OCI-LY7 (cell line): ENCODE measurements at regions not wholly inside any gene's neighbourhood (a gene's known extent, or its start where the extent isn't known, plus 50 kb on each side); places are given as distances from the start of the nearest gene placed in this dataset.

Source experiments
- BruUV-seq: library from RNA; stranded (reverse); fragments of 400-500 nt; replicated peaks from 2 replicates; lab custom pipeline; 2021; lab: Mats Ljungman, UMichigan
- CTCF ChIA-PET: fragments of 300-600 bp; sonication (Branson Sonifier 250); formaldehyde crosslinking; loops from one replicate; lab custom pipeline; 2022; ENCODE audit warnings: antibody characterized with exemption; ENCODE audit not compliant: unreplicated experiment; lab: Charles Lee
- POLR2A ChIA-PET: fragments of 300-600 bp; sonication (Branson Sonifier 250); formaldehyde crosslinking; loops from one replicate; lab custom pipeline; 2022; ENCODE audit warnings: antibody characterized with exemption; lab: Charles Lee
- DNase-seq: peaks from one replicate; pipeline ENCODE4 v3.0.0-alpha.2; 2015; ENCODE audit warnings: low spot score
- H2AFZ ChIP-seq: fragments of 200-600 bp; sonication (generic), shearing (Covaris generic); 2 replicates; pipeline ENCODE4 v1.6.1; 2014; ENCODE audit warnings: mild to moderate bottlenecking, antibody characterized with exemption, low read length, moderate library complexity
- H3K27ac ChIP-seq: fragments of 200-600 bp; sonication (generic); 2 replicates; pipeline ENCODE4 v1.5.1; 2014; ENCODE audit warnings: mixed run types, low read depth, mild to moderate bottlenecking, moderate library complexity, low read length, inconsistent platforms; ENCODE audit not compliant: poor library complexity, severe bottlenecking
- H3K36me3 ChIP-seq: fragments of 200-600 bp; sonication (generic); 2 replicates; pipeline ENCODE4 v1.6.1; 2014; ENCODE audit warnings: mild to moderate bottlenecking, antibody characterized with exemption, low read length, moderate library complexity, mixed read lengths; ENCODE audit not compliant: insufficient read depth
- H3K4me1 ChIP-seq: fragments of 200-600 bp; sonication (generic); 2 replicates; pipeline ENCODE4 v1.5.1; 2014; ENCODE audit warnings: mild to moderate bottlenecking, low read length; ENCODE audit not compliant: insufficient read depth, poor library complexity, severe bottlenecking
- H3K4me2 ChIP-seq: fragments of 200-600 bp; sonication (generic); 2 replicates; pipeline ENCODE4 v1.6.1; 2014; ENCODE audit warnings: mild to moderate bottlenecking, low read length
- H3K4me3 ChIP-seq: fragments of 200-600 bp; sonication (generic); 2 replicates; pipeline ENCODE4 v1.5.1; 2014; ENCODE audit warnings: mild to moderate bottlenecking, low read depth, low read length; ENCODE audit not compliant: poor library complexity, severe bottlenecking
- H3K79me2 ChIP-seq: fragments of 200-600 bp; sonication (generic); 2 replicates; pipeline ENCODE4 v1.6.1; 2016; ENCODE audit warnings: low read depth, mild to moderate bottlenecking, low read length, moderate library complexity, mixed read lengths; ENCODE audit not compliant: insufficient read depth
- H3K9me2 ChIP-seq: fragments of 200-600 bp; sonication (generic); 2 replicates; pipeline ENCODE4 v1.6.1; 2016; ENCODE audit warnings: mild to moderate bottlenecking, low read length, mixed read lengths; ENCODE audit not compliant: insufficient read depth
- H3K9me3 ChIP-seq: fragments of 200-600 bp; sonication (generic); 2 replicates; pipeline ENCODE4 v1.6.1; 2014; ENCODE audit warnings: mild to moderate bottlenecking, mixed run types, low read length, mixed read lengths
- H4K20me1 ChIP-seq: fragments of 200-600 bp; sonication (generic); 2 replicates; pipeline ENCODE4 v1.6.1; 2014; ENCODE audit warnings: mild to moderate bottlenecking, antibody characterized with exemption, low read length, moderate library complexity, mixed read lengths; ENCODE audit not compliant: insufficient read depth
- EZH2phosphoT487 ChIP-seq: fragments of 200-600 bp; sonication (generic); IDR thresholded peaks from 2 replicates; pipeline ENCODE4 v1.6.1; 2018; ENCODE audit warnings: low read depth, borderline replicate concordance, mild to moderate bottlenecking, mixed run types, antibody characterized with exemption, low read length, moderate library complexity, mixed read lengths
- intact Hi-C: fragments of 100-400 bp; cut with micrococcal nuclease; formaldehyde crosslinking; loops from one replicate; pipeline ENCODE4 v1.10.0; 2022; ENCODE audit not compliant: unreplicated experiment
- TF ChIP-seq, protein P1 (sequence below): fragments of 200-600 bp; sonication (generic); conservative IDR thresholded peaks from 2 replicates; pipeline ENCODE4 v1.5.1; 2014; ENCODE audit warnings: mild to moderate bottlenecking, antibody characterized with exemption, low read length, moderate library complexity, mixed read lengths

DNA sequence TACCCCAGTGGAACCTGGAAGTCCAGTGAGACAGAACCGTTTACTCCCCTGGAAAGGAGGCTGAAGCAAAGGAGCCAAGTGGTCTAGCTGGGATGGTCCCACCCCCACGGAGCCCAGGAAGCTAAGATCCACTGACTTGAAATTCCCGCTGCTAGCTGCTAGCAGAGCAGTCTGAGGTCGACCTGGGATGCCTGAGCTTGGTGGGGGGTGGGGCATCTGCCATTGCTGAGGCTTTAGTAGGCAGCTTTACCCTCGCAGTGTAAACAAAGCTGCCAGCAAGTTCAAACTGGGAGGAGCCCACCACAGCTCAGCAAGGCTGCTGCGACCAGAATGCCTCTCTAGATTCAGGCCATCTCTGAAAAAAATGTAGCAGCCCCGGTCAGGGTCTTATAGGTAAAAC is 437.0 kb downstream of the SUCLA2 start:
- TF ChIP-seq, protein P1, sequence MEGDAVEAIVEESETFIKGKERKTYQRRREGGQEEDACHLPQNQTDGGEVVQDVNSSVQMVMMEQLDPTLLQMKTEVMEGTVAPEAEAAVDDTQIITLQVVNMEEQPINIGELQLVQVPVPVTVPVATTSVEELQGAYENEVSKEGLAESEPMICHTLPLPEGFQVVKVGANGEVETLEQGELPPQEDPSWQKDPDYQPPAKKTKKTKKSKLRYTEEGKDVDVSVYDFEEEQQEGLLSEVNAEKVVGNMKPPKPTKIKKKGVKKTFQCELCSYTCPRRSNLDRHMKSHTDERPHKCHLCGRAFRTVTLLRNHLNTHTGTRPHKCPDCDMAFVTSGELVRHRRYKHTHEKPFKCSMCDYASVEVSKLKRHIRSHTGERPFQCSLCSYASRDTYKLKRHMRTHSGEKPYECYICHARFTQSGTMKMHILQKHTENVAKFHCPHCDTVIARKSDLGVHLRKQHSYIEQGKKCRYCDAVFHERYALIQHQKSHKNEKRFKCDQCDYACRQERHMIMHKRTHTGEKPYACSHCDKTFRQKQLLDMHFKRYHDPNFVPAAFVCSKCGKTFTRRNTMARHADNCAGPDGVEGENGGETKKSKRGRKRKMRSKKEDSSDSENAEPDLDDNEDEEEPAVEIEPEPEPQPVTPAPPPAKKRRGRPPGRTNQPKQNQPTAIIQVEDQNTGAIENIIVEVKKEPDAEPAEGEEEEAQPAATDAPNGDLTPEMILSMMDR, result no peak
- TF ChIP-seq EZH2phosphoT487, result no peak
- intact Hi-C loops, result no loop called here
- CTCF ChIA-PET, result no interaction called here

DNA sequence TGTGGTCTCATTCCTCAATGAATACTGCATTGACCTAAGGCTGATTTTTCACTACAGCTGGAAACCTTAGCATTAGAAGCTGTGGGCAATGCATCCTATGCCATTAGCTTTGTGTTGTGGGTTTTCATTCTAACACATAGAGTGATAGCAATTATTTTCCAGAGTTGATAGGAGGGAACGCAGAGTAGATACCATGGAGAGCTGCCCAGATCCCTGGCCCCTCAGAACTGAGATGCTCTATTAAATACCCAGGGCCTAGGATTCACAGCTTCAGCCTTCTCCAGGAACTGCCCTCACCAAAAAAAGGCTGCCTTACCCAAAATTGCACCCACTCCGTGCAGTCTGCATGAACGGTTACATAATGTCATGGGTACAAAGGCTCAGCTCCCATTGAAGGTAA is 444.4 kb downstream of the SUCLA2 start:
- no peak for DNase-seq
- no peak overlapping the region for H3K4me2 ChIP-seq
- TF ChIP-seq EZH2phosphoT487, result no peak
- TF ChIP-seq, protein P1, result no peak
- ChIA-PET CTCF (no interaction called here), POLR2A (interaction anchor here (0.5 kb wide), 1 partner anchor 395 kb away, joined by 5 read pairs; no protein-coding TSS in a partner anchor)
- H3K27ac ChIP-seq, result no peak overlapping the region
- BruUV-seq, result no TSS peak
- H3K36me3 ChIP-seq, result no peaks in the 10 kb centered on the region
- intact Hi-C loops, result no loop called here
- H3K9me3 ChIP-seq, result no peaks in the 10 kb centered on the region
- no peak overlapping the region for H3K4me3 ChIP-seq
- H2AFZ ChIP-seq, result no peak overlapping the region
- no peaks in the 10 kb centered on the region for H3K9me2 ChIP-seq
- H4K20me1 ChIP-seq, result no peaks in the 10 kb centered on the region
- no peaks in the 10 kb centered on the region for H3K4me1 ChIP-seq
- H3K79me2 ChIP-seq, result no peaks in the 10 kb centered on the region

More for the DNA sequence above, 437.0 kb downstream of the SUCLA2 start:
- no peak for DNase-seq
- H4K20me1 ChIP-seq, result no peaks in the 10 kb centered on the region
- no peak overlapping the region for H2AFZ ChIP-seq
- H3K4me1 ChIP-seq, result no peaks in the 10 kb centered on the region
- no peak overlapping the region for H3K27ac ChIP-seq
- POLR2A ChIA-PET, result no interaction called here
- no peak overlapping the region for H3K4me2 ChIP-seq
- H3K79me2 ChIP-seq, result no peaks in the 10 kb centered on the region
- H3K9me3 ChIP-seq, result no peaks in the 10 kb centered on the region
- BruUV-seq, result no TSS peak
- no peak overlapping the region for H3K4me3 ChIP-seq
- H3K9me2 ChIP-seq, result no peaks in the 10 kb centered on the region
- no peaks in the 10 kb centered on the region for H3K36me3 ChIP-seq

DNA sequence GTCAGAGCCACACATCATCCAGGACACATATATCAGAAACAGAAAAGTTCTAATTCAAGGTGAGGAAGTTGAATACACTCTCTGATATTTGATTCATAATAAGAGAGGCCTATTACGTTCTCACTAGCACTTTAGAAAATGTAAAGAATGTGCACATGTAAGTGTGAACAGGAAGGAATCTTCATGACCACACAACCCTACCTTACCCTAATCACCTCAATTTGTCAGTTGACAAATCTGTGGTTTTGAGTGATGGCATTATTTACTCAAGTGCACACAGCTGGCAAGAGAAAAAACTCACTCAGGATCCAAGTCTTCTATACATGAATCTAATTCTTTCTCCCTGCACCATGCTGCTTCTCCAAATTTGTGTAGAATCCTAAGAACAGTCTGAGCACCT is 445.8 kb downstream of the SUCLA2 start:
- Histone ChIP-seq H2AFZ (no peak overlapping the region), H3K4me1 (no peaks in the 10 kb centered on the region), H3K9me3 (no peaks in the 10 kb centered on the region), H3K4me3 (no peak overlapping the region), H3K4me2 (no peak overlapping the region), H3K79me2 (no peaks in the 10 kb centered on the region), H3K9me2 (no peaks in the 10 kb centered on the region), H3K27ac (no peak overlapping the region), H4K20me1 (no peaks in the 10 kb centered on the region), H3K36me3 (no peaks in the 10 kb centered on the region)
- DNase-seq, result no peak
- TF ChIP-seq EZH2phosphoT487, result no peak
- TF ChIP-seq, protein P1, result no peak
- POLR2A ChIA-PET, result no interaction called here
- CTCF ChIA-PET, result no interaction called here
- BruUV-seq, result no TSS peak
- intact Hi-C loops, result no loop called here
